SK-N-SH treated with all-trans-retinoic acid at 6 μM for 48 hours (cell line): ENCODE measurements at regions not wholly inside any gene's neighbourhood (a gene's known extent, or its start where the extent isn't known, plus 50 kb on each side); places are given as distances from the start of the nearest gene placed in this dataset.

ENCODE experiments used
- ATAC-seq: fragments of 200-7000 bp; cut with Tn5 transposase; 3 replicates; pipeline ENCODE4 v1.9.1; 2020; ENCODE audit warnings: mild to moderate bottlenecking, moderate library complexity
- ARNTL ChIP-seq: fragments of 450-650 bp; formaldehyde crosslinking; IDR thresholded peaks from 2 replicates; pipeline ENCODE4 v1.5.0; 2020; ENCODE audit warnings: low read depth, mild to moderate bottlenecking, moderate library complexity, borderline replicate concordance
- BACH2 ChIP-seq: fragments of 250-450 bp; sonication (Bioruptor Pico); IDR thresholded peaks from 2 replicates; pipeline ENCODE4 v1.9.0; 2021; ENCODE audit warnings: mild to moderate bottlenecking, borderline replicate concordance
- CSDC2 ChIP-seq: fragments of 250-450 bp; sonication (Bioruptor Pico); IDR thresholded peaks from 2 replicates; pipeline ENCODE4 v1.5.0; 2020; ENCODE audit warnings: mild to moderate bottlenecking, moderate library complexity
- GLIS3 ChIP-seq: fragments of 250-450 bp; sonication (Bioruptor Pico); IDR thresholded peaks from 2 replicates; pipeline ENCODE4 v1.5.0; 2020; ENCODE audit warnings: mild to moderate bottlenecking, moderate library complexity
- ISL1 ChIP-seq: fragments of 250-450 bp; sonication (Bioruptor Pico); IDR thresholded peaks from 2 replicates; pipeline ENCODE4 v2.1.2; 2022; ENCODE audit warnings: mild to moderate bottlenecking, moderate library complexity
- OSR1 ChIP-seq: fragments of 250-450 bp; sonication (Bioruptor Pico); IDR thresholded peaks from 2 replicates; pipeline ENCODE4 v1.8.0; 2022; ENCODE audit warnings: moderate library complexity, mild to moderate bottlenecking, inconsistent platforms
- PPARA ChIP-seq: fragments of 250-450 bp; sonication (Bioruptor Pico); IDR thresholded peaks from 2 replicates; pipeline ENCODE4 v1.5.0; 2020; ENCODE audit warnings: mild to moderate bottlenecking, borderline replicate concordance
- RARB ChIP-seq: fragments of 250-450 bp; sonication (Bioruptor Pico); IDR thresholded peaks from 2 replicates; pipeline ENCODE4 v1.8.0; 2021; ENCODE audit warnings: mild to moderate bottlenecking, moderate library complexity
- SNAI2 ChIP-seq: fragments of 250-450 bp; sonication (Bioruptor Pico); IDR thresholded peaks from 2 replicates; pipeline ENCODE4 v1.5.0; 2020; ENCODE audit warnings: mild to moderate bottlenecking, moderate library complexity
- TCF4 ChIP-seq: fragments of 250-450 bp; sonication (Bioruptor Pico); IDR thresholded peaks from 2 replicates; pipeline ENCODE4 v1.8.0; 2021; ENCODE audit warnings: mild to moderate bottlenecking, moderate library complexity, borderline replicate concordance
- TOX ChIP-seq: fragments of 250-450 bp; sonication (Bioruptor Pico); IDR thresholded peaks from 2 replicates; pipeline ENCODE4 v1.8.0; 2021; ENCODE audit warnings: mild to moderate bottlenecking, moderate library complexity, borderline replicate concordance
- ZFP30 ChIP-seq: fragments of 450-650 bp; formaldehyde crosslinking; IDR thresholded peaks from 2 replicates; pipeline ENCODE4 v1.5.0; 2022; ENCODE audit warnings: mild to moderate bottlenecking, moderate library complexity
- ZNF565 ChIP-seq: fragments of 450-650 bp; formaldehyde crosslinking; conservative IDR thresholded peaks from 2 replicates; pipeline ENCODE4 v1.5.0; 2020; ENCODE audit warnings: low read depth, mild to moderate bottlenecking, moderate library complexity
- ZNF70 ChIP-seq: fragments of 450-650 bp; formaldehyde crosslinking; IDR thresholded peaks from 2 replicates; pipeline ENCODE4 v1.5.0; 2020; ENCODE audit warnings: mild to moderate bottlenecking, moderate library complexity
- ZNF8 ChIP-seq: fragments of 450-650 bp; formaldehyde crosslinking; IDR thresholded peaks from 2 replicates; pipeline ENCODE4 v1.5.0; 2020; ENCODE audit warnings: mild to moderate bottlenecking, moderate library complexity
- TF ChIP-seq, protein P1 (sequence below): fragments of 250-450 bp; sonication (Bioruptor Pico); IDR thresholded peaks from 2 replicates; pipeline ENCODE4 v1.5.1; 2021; ENCODE audit warnings: mild to moderate bottlenecking, moderate library complexity
- TF ChIP-seq, protein P2 (sequence below): fragments of 250-450 bp; sonication (Bioruptor Pico); IDR thresholded peaks from 2 replicates; pipeline ENCODE4 v1.5.0; 2020; ENCODE audit warnings: mild to moderate bottlenecking, moderate library complexity
- TF ChIP-seq, protein P3 (sequence below): fragments of 250-450 bp; sonication (Bioruptor Pico); IDR thresholded peaks from 2 replicates; pipeline ENCODE4 v1.5.1; 2020; ENCODE audit warnings: low read depth, mild to moderate bottlenecking, moderate library complexity

DNA sequence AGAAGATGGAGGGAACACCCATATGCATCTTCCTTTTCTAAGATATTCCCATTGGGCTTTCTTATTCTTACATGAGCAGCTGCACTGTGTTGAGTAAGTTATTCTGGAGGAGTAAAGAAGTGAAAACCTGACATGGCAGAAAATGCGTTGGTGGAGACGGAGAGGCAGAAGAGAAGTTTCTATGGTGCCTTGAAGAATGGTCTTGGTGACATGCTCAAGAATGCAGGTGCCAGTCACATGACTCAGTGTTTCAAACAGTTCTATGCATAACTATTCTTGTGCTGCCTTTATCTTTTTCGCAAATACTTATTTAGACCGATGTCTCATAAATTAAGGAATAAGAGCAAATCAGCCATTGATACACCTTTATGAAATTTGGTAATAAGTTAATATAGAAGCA, 377.8 kb upstream of the IRX2 start:
- no peak for ATAC-seq
- TF ChIP-seq, protein P1, sequence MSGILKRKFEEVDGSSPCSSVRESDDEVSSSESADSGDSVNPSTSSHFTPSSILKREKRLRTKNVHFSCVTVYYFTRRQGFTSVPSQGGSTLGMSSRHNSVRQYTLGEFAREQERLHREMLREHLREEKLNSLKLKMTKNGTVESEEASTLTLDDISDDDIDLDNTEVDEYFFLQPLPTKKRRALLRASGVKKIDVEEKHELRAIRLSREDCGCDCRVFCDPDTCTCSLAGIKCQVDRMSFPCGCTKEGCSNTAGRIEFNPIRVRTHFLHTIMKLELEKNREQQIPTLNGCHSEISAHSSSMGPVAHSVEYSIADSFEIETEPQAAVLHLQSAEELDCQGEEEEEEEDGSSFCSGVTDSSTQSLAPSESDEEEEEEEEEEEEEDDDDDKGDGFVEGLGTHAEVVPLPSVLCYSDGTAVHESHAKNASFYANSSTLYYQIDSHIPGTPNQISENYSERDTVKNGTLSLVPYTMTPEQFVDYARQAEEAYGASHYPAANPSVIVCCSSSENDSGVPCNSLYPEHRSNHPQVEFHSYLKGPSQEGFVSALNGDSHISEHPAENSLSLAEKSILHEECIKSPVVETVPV (CRISPR knock-in tag): no peak

DNA sequence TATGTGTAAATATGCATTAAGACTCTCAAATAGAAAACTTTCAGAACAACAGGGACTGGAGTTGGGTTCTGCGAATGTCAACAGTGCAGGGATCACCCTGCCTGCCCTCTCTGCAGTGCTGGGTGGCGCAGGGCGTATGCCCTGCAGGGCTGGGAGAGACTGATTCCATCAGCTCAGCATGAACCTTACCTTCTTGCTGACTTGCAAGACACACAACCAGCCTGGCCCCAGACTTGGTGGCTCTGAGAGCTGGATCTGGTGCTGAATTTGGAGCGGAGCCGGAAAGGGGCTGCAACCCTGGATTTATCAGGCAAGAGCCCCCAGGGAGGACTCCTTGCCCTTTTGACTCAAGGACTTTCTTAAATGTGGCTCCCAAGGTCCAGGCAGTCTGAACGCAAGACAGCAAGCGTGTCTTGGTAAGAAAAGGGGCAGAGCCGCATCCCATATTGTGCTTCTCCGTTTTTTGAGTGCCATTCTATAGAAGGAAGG, 376.0 kb upstream of the IRX2 start:
- no peak for TF ChIP-seq ZNF8 (CRISPR knock-in tag)
- no peak for TF ChIP-seq TCF4 (CRISPR knock-in tag)
- TF ChIP-seq ISL1 (CRISPR knock-in tag): no peak
- no peak for TF ChIP-seq SNAI2 (CRISPR knock-in tag)
- no peak for TF ChIP-seq ZNF70 (CRISPR knock-in tag)
- TF ChIP-seq, protein P2, sequence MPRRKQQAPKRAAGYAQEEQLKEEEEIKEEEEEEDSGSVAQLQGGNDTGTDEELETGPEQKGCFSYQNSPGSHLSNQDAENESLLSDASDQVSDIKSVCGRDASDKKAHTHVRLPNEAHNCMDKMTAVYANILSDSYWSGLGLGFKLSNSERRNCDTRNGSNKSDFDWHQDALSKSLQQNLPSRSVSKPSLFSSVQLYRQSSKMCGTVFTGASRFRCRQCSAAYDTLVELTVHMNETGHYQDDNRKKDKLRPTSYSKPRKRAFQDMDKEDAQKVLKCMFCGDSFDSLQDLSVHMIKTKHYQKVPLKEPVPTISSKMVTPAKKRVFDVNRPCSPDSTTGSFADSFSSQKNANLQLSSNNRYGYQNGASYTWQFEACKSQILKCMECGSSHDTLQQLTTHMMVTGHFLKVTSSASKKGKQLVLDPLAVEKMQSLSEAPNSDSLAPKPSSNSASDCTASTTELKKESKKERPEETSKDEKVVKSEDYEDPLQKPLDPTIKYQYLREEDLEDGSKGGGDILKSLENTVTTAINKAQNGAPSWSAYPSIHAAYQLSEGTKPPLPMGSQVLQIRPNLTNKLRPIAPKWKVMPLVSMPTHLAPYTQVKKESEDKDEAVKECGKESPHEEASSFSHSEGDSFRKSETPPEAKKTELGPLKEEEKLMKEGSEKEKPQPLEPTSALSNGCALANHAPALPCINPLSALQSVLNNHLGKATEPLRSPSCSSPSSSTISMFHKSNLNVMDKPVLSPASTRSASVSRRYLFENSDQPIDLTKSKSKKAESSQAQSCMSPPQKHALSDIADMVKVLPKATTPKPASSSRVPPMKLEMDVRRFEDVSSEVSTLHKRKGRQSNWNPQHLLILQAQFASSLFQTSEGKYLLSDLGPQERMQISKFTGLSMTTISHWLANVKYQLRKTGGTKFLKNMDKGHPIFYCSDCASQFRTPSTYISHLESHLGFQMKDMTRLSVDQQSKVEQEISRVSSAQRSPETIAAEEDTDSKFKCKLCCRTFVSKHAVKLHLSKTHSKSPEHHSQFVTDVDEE (CRISPR knock-in tag): no peak
- no peak for TF ChIP-seq BACH2 (CRISPR knock-in tag)
- no peak for ATAC-seq

DNA sequence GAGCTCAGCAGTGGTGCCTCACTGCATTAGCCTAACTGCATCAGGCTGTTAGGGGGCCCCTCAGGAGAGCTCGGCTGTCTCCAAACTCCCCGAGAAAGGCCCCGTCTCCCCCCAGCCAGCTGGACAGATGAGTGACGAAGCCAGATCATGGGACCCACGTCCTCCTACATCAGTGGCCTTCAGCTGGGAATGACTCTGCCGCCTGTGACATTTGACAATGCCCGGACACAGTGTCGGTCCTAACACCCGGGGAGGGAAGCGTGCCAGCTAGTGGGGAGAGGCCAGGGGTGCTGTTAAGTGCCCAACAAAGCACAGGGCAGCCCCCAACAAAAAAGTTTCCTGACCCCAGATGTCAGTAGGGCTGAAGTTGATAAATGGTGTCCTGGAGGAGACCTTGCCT, 375.2 kb upstream of the IRX2 start:
- ATAC-seq: no peak
- no peak for TF ChIP-seq CSDC2 (CRISPR knock-in tag)
- TF ChIP-seq ZNF565 (CRISPR knock-in tag): no peak
- TF ChIP-seq ARNTL: no peak
- TF ChIP-seq, protein P3, sequence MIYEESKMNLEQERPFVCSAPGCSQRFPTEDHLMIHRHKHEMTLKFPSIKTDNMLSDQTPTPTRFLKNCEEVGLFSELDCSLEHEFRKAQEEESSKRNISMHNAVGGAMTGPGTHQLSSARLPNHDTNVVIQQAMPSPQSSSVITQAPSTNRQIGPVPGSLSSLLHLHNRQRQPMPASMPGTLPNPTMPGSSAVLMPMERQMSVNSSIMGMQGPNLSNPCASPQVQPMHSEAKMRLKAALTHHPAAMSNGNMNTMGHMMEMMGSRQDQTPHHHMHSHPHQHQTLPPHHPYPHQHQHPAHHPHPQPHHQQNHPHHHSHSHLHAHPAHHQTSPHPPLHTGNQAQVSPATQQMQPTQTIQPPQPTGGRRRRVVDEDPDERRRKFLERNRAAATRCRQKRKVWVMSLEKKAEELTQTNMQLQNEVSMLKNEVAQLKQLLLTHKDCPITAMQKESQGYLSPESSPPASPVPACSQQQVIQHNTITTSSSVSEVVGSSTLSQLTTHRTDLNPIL (CRISPR knock-in tag): no peak
- TF ChIP-seq, protein P1 (CRISPR knock-in tag): no peak
- no peak for TF ChIP-seq OSR1 (CRISPR knock-in tag)
- no peak for TF ChIP-seq RARB (CRISPR knock-in tag)
- TF ChIP-seq ISL1 (CRISPR knock-in tag): no peak
- TF ChIP-seq TCF4 (CRISPR knock-in tag): no peak
- no peak for TF ChIP-seq ZNF8 (CRISPR knock-in tag)
- TF ChIP-seq ZNF70 (CRISPR knock-in tag): no peak
- TF ChIP-seq, protein P2 (CRISPR knock-in tag): no peak
- TF ChIP-seq ZFP30 (CRISPR knock-in tag): no peak
- TF ChIP-seq TOX (CRISPR knock-in tag): no peak
- no peak for TF ChIP-seq GLIS3

DNA sequence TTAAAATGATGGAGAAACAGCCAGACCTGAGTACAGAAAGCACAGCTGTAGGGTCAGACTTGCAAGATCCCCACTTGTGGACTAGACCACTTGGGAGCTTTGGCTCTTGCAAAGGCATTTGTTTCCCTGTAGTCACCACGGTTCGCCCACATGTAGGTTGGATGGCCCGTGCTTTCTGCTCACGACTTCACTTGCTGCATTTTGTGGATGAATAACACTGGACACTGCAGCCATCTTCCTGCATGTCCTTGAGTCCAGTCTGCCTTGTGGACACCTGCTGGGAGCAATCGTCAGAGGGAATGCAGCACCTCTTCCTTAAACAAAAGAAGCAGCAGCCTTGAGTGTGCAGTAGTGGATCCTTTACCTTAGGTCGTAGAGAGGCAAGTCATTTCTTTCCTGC, 372.9 kb upstream of the IRX2 start:
- ATAC-seq: no peak
- TF ChIP-seq PPARA (CRISPR knock-in tag): no peak
- TF ChIP-seq ISL1 (CRISPR knock-in tag): no peak
- TF ChIP-seq, protein P1 (CRISPR knock-in tag): no peak
- no peak for TF ChIP-seq ARNTL
- TF ChIP-seq GLIS3: no peak
- no peak for TF ChIP-seq BACH2 (CRISPR knock-in tag)
- TF ChIP-seq, protein P3 (CRISPR knock-in tag): no peak
- TF ChIP-seq, protein P2 (CRISPR knock-in tag): no peak
- no peak for TF ChIP-seq ZNF565 (CRISPR knock-in tag)
